GM18858 (cell line): ENCODE measurements at regions not wholly inside any gene's neighbourhood (a gene's known extent, or its start where the extent isn't known, plus 50 kb on each side); places are given as distances from the start of the nearest gene placed in this dataset.
"Not testable (repeated sequence)": the region's sequence is repeated elsewhere in the genome, so short reads cannot be mapped to it uniquely, and the experiment has no call there.

Experiments
- ATAC-seq: cut with Tn5 transposase; IDR thresholded peaks from one replicate; pipeline ENCODE4 v1.9.1; 2021; ENCODE audit not compliant: unreplicated experiment

DNA sequence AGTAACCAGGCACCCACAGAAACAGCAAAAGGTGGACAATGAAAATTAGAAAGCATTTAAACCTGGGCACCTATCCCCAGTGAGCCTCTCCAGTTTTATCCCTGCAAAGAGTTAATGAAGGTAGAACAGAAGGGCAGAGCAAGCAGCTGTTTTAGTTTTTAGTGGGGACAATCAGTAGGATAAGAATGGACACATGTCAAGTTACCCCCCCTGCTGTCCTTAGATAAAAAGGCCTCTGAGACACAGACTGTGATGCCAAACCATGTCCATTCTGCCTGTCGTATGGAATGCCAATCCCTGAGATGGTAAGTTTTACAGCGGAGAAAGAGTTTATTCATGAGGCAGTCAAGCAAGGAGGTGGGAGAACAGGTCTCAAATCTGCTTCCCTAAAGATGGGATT, 162.6 kb upstream of the AGR3 start:
- no peak for ATAC-seq

DNA sequence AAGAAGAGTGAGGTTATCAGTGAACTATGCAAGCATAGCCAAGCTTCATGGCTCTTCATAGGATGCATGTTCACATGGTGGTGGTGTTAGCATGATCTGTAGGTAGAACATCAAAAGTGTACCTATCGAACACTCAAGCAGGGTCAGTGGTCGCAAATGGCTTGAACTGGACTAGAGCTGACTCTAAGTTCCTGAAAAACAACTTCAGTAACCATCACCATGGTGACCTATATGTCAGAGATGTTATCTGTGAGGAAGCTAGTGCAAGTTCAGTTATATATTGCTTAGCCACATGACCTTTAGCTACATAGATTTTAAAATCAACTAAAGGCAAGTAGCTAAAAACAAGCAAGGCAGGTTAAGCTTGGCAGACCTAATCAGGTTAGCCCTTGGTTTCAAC, 163.1 kb upstream of the AGR3 start:
- no peak for ATAC-seq

DNA sequence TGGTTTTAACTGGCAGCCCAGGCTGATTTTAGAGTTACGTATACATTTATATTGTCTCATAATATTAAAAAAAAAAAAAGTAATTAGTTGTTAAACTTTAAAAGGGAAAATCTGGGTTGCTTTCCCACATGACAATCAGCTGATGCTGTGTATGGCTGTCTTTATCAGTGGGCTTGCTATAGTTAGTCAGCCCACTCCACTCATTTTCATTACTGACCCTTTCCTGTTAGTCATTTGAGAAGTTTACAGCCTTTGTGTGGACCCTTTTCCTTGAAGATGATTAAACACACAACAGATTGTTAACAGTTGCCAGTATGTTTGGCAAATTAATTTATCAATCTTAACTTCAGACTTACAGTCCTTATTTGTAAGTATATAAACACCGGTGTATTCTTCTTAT, 164.5 kb upstream of the AGR3 start:
- ATAC-seq, result no peak

DNA sequence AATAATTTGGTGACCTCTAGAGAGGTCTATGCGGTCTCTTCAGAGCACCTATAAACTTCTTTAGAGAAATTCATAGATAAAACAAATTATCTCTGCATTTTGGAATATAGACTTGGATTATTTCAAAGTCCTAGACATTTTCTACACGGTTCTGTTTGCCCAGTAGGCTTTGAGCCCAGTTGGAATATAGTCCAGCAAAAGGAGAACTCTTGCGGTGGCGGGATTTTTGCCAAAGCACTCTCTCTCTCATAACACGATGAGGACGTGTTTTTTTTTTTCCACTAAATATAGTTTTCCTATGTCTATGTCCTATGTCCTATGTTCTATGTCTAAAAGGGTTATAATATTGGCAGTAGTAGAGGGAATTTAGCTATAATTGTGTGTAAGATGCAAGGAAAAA, 164.9 kb upstream of the AGR3 start:
- ATAC-seq, result no peak

DNA sequence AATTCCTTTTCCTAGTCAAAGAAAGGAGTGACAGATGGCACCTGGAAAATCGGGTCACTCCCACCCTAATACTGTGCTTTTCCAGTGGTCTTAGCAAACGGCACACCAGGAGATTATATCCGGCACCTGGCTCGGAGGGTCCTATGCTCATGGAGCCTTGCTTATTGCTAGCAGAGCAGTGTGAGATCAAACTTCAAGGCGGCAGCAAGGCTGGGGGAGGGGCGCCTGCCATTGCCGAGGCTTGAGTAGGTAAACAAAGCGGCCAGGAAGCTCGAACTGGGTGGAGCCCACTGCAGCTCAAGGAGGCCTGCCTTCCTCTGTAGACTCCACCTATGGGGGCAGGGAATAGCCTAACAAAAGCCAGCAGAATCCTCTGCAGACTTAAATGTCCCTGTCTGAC, 171.4 kb upstream of the AGR3 start:
- ATAC-seq, result not testable (repeated sequence)

DNA sequence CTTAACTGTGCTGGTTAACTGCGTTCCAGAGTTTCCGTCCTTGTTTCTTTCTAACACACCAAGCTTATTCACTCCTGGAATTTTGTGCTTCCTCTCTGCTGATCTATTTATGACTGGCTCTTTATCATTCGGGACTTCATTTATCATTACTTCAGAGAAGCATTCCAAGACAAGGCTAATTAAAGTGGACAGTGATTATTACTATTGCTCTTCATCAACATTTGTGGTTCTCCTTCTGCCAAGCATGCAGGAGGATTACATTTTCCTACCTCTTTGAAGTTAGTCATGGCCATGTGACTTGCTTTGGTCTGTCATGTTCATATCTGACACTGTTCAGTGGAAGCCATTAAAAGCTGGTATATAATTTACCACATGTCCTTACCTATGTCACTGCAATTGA, 172.4 kb upstream of the AGR3 start:
- ATAC-seq, result no peak

DNA sequence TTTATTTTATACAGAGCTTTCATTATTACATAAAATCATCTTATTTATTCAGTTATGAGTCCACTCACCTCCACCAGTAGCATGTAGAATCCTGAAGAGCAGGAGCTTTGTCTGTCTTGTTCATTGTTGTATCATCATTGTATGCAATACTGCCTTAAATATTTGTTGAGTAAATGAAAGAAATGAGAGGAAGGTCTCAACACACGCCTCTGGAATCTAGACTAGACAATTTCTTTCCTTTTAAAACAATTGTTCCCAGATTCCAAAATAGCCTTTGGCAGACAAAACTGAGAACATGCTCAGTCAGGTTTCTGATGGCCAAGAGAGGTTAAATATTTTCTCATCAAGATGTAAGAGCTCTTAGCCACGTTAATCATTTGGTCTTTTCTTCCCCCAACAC, 173.1 kb upstream of the AGR3 start:
- ATAC-seq, result no peak

DNA sequence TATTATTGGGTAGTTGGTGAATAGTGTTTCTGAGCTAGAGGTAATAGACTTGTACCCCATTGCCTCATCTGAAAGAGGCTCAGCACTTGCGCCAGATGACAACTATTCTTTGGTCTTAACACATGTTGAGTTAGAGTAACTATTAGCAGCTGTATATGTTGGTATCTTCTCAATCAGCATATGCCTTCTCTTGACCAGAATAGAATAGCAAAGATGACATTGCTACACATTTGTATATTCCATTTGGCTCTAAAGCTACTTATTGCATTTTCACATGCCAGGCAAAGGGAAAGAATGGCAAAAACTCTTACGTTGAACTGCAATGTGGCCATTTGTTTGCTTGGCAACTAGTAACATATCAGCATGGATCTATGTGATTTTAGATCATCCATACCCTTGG, 173.8 kb upstream of the AGR3 start:
- no peak for ATAC-seq

DNA sequence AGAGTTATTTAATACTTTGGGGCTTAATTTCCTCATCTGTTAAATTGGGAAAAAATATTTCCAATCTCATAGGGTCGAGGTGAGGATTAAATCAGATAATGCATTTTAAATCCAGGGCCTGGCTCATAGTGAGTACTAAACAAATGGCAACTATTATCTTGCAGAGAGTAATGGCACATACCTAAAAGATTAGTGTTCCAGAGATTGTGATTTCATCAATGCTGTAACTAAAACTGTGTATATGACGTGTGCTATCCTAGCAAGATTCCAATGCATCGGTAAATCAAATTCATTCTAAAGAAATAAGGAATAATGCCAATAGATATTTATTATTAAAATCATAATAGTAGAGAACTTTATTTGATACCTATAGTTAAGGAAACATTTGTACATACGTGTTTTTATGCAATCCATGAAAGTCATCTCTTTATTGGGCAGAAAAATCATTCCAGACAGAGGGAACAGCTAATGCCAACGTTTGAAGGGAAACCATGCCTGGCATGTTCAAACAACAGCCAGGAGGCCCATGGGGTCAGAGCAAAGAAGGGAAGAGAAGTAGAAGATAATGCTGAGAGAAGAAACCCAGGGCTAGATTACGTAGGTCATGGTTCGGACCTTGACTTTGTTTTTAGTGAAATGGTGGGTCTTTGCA, 174.8 kb upstream of the AGR3 start:
- ATAC-seq, result no peak

DNA sequence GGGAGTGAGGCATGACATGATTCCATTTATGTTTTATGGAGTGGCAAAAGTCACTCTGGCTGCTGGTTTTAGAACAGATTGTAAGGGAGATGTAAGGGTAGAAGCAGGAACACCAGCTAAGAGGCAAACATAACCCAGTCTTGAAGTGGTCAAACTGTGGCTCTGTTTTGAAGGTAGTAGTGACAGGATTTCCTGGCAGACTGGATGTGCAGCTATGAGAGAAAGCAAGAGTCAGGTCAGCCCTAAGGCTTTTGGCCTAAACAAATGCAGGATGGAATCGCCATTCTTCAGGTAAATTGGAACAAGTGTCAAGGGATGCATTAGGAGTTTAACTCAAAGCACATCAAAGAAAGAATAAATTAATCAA, 175.3 kb upstream of the AGR3 start:
- no peak for ATAC-seq

DNA sequence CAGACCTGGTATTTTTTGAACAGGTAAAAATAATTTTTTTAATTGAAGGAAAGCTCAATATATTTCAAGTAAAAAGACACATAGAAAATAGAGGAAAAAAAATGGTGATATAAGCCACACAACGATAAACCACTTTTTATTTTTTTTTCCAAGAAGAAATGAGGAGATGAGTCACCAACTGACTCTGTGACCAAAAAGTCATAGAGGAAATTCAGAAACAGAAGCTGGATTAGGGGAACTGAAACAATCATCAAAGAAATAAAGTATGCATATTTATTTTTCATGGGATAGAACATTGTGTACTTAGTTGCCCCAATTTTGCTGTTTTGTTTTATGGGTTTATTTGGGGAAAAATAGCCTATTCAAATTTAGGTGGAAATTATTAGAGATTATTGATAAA, 176.8 kb upstream of the AGR3 start:
- ATAC-seq, result peak; percentile 44

DNA sequence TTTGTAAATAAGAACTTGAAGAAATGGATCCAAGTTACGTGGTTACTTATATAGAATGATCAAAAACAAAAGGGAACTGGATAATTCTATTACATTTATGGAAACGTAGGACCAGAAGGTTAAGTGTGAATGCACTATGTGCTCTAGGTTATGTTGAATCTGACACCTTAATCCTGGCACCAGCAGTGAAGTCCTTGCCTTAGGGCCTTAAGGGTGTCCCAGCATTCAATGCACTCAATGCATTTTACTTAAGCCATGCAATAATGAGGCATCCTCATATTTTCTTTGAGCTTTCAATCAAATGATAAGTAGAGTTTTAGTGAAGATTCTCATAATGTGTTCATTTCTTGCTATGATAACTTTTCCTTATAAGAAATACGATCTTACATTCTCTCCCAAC, 178.3 kb upstream of the AGR3 start:
- no peak for ATAC-seq

DNA sequence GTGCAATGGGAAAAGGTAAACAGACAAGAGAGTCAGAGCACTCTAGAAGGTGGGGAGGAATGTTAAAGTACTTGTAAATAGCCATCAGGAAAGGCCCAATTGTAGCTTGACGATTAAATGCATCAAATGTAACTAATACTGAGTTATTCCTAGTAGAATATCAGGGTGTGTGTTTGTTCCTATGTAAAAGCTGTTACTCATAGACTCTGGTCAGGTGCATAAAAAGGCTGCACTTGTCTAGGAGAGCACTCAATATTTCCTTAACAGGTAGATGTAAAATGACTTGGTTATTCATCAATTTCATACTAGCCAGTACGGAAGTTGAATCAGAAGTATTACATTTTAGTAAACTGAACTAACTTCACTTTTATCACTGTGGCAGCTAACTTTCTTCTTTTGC, 179.7 kb upstream of the AGR3 start:
- ATAC-seq, result no peak

DNA sequence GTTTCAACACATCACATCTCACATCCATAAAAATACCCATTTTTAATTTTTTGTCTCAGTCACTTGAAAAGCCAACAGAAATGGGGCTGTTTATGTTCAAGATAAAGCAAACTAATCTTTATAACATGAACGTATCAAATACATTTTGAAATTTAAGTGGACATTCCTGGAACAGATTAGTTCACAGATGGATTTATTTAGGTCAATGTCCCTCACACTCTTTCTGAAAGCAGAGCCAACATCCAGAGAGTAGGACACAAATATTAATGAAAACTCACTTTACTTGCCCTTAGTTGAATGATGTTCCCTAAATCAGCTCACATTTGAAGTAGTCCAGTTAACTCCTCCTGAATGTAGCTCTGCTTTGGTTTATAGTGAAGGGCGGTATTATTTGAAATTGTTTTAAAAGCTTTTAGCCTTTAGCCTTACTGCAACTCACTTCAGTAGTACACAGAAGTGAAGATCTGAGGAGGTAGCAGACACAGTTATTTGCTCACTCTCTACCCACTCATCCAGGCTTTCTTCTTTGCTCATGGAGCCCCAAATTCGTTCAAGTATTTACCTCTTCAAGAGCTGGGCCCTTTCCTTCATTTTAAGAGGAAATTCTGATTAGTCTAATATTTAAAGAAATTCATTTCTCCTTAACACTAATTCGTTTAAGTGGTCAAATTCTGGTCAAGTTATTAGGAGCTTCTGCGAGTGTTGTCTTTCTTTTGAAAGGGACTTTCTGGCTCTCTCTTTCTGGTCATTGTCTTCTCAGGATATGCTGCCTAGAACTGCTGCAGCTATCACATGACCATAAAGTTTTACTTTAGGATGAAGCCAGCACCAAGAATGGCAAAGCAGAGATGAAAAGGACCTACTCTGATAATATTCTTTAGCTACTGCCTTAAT, 180.6 kb upstream of the AGR3 start:
- no peak for ATAC-seq

DNA sequence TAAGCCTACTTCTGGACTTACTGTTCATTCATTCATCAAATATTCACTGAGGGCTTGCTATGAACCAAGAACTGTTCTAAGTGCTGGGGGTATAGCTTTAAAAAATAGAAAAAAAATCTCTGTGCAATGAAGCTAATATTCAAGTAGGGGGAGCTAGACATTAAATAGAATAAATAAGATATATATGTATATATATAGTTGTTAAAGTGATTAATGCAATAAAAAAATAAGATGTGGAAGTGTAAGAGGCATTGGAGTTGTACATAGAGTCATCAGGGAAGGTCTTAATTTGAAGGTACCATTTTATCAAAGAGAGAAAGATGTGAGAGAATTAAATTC, 181.2 kb upstream of the AGR3 start:
- no peak for ATAC-seq

DNA sequence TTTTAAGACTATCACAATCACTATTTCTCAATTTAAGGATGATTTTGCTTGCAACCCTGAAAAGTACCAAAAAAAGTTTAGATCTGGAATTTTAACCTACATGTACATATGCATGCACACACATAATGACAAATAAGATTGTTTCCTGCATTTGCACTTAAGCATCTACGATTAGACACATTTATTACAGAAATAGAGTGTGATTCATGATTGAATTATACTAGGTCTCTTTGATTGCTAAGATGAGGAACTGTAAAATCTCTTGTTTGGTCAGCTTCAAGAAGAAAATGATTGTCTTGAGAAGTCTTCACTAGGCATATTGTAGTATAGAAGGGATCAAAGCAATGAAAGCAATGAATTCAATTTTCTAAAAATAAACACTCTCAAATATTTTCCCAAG, 185.9 kb upstream of the AGR3 start:
- no peak for ATAC-seq

DNA sequence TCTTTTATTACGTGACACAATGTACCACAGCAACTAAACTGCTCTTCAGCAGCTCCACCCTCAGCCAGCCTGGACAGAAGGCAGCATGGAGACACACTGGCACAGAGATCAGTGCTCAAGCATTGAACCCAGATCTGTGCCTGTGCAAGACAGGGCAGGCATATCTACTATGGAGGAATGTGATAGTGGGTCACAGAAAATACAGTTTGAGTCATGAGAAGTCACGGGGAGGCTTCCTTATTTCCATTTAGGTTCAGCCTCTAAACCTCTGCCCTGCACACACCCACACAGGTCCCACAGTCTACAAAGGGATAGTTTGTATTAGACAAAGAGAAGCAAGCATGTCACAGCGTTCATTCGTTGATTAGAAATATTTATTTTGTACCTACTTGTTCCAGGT, 187.4 kb upstream of the AGR3 start:
- no peak for ATAC-seq

DNA sequence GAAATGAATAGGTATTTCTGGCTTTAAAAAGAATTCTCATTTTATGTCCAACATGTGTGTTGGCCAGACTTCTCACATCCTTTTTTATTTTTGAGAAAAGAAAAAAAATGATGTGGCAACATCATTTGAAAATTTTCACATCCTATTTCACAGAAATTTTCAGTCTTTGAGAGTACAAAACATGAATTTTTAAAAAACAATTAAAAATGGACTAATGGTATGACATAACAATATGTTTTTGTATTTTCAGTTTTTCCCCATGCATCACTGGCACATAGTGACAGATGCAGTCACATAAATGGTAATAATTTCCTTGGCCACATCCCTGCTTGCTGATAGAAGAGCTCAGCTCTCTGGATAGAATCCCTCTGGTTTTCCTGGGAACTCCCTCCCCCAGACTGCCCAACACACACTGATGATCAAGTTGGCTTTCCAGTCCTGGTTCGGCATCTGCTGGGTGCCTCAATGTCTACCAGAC, 188.5 kb upstream of the AGR3 start:
- no peak for ATAC-seq

DNA sequence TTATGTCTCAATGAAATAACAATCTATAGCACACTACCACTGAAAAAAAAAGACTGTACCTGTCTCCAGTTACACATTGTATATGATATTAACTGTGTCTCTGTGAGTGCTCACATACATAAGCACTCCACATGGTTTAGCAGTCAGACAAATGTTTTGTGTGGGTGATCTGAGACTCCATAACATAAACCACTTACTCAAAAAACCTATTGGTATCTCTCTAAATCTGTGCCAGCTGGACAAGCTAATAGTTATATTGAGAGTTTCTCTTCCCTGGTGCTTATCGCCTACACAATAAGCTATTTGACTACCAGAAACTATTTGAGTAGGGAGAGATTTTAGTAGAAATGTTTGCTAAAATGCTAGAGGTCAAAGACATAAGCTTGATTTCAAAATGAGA, 190.1 kb upstream of the AGR3 start:
- ATAC-seq, result peak; percentile 89

DNA sequence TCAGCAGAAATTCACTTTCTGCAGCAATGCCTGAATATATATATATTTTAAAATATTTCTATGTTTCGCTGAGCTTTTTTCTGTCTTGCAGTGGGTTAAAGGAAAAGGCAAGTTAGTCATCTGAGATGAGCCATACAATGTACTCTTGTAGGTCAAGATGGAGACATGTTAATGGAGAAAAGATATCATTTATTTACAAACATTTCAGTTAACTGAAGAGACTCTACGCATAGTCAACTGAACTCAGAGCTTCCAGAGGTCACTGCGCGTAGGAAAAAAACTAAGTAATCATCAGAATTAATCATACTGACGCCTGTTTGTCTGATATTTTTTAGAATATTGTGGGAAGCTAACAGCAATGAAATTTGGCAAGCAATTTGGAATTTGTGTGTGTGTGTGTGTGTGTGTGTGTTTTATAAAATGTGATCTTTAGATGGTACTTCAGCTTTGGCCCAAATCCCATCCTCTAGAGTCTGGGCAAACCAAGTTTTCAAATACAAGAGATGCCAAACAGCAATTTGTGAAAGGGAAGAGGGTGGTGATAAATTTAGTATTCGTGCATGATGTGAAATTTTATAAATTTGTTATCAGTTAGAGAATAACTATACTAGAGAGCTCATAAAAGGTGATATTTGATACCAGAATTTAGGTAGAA, 193.9 kb upstream of the AGR3 start:
- ATAC-seq, result no peak

DNA sequence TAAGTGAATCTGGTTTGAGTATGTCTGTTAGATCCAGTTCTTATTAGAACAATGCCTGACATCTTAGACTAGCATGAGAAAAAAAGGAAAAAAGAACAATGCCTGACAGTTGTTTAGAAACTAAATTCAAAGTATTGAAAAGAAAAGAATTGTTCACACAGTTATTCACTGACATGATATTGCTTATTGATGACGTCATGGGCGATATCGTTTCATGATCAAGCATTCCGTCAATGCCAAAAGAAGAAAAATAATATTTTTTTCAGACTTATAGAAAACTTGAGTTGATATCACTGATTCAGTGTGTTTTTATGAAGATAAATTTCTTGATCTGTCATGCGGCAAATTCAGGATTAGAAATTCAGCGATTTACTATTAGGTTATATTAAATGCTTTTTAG, 196.5 kb upstream of the AGR3 start:
- ATAC-seq, result no peak
